GM23338 (cell line): ENCODE measurements at regions not wholly inside any gene's neighbourhood (a gene's known extent, or its start where the extent isn't known, plus 50 kb on each side); places are given as distances from the start of the nearest gene placed in this dataset.

ENCODE experiments used
- CREB1 ChIP-seq: fragments of 250-450 bp; sonication (Bioruptor Pico); IDR thresholded peaks from 2 replicates; pipeline ENCODE4 v1.5.0; 2020; ENCODE audit warnings: low read depth, mild to moderate bottlenecking, moderate library complexity
- CTCF ChIP-seq, 2 experiments: fragments of 200-600 bp in 1 of 2; sonication (generic) in 1 of 2; conservative IDR thresholded peaks; 2 replicates each; pipeline versions ENCODE4 v1.5.1 to v1.6.1; 2016 to 2017; ENCODE audit warnings: antibody characterized with exemption in 2 of 2, low read depth in 2 of 2, mild to moderate bottlenecking in 2 of 2, moderate library complexity in 1 of 2
- ETS1 ChIP-seq: IDR thresholded peaks from 2 replicates; pipeline ENCODE4 v1.6.1; 2016; ENCODE audit warnings: antibody characterized with exemption
- EZH2 ChIP-seq: fragments of 200-600 bp; sonication (generic); IDR thresholded peaks from one replicate; pipeline ENCODE4 v1.8.0; 2017; ENCODE audit warnings: antibody characterized with exemption, mild to moderate bottlenecking, low read depth; ENCODE audit not compliant: unreplicated experiment
- JUNB ChIP-seq: IDR thresholded peaks from one replicate; pipeline ENCODE4 v1.6.1; 2016; ENCODE audit warnings: antibody characterized with exemption; ENCODE audit not compliant: unreplicated experiment
- POLR2AphosphoS5 ChIP-seq: IDR thresholded peaks from 2 replicates; pipeline ENCODE4 v1.6.1; 2016; ENCODE audit warnings: antibody characterized with exemption, low read depth
- STAT1 ChIP-seq: IDR thresholded peaks from one replicate; pipeline ENCODE4 v1.6.1; 2016; ENCODE audit warnings: antibody characterized with exemption; ENCODE audit not compliant: unreplicated experiment
- ZNF114 ChIP-seq: fragments of 250-450 bp; sonication (Bioruptor Pico); IDR thresholded peaks from 2 replicates; pipeline ENCODE4 v1.5.0; 2020; ENCODE audit warnings: mild to moderate bottlenecking, moderate library complexity
- ZNF331 ChIP-seq: fragments of 250-450 bp; sonication (Bioruptor Pico); IDR thresholded peaks from 2 replicates; pipeline ENCODE4 v1.5.0; 2020; ENCODE audit warnings: low read depth, mild to moderate bottlenecking, moderate library complexity
- ZNF462 ChIP-seq: fragments of 250-450 bp; sonication (Bioruptor Pico); IDR thresholded peaks from 2 replicates; pipeline ENCODE4 v1.5.0; 2020; ENCODE audit warnings: mild to moderate bottlenecking, moderate library complexity

GRCh38 chr12:90020014-90020413, 311.4 kb upstream of the ATP2B1 start (continued):
- no peak for TF ChIP-seq ZNF462 (CRISPR knock-in tag)
- TF ChIP-seq ZNF331 (CRISPR knock-in tag), result no peak
- no peak for TF ChIP-seq CREB1 (CRISPR knock-in tag)
- TF ChIP-seq JUNB, result no peak
- no peak for TF ChIP-seq CTCF (conservative IDR thresholded peaks at IDR 0.05; ENCODE audit: low read depth in 2 of 2)
- TF ChIP-seq POLR2AphosphoS5, result no peak
- no peak for TF ChIP-seq ETS1
- TF ChIP-seq EZH2, result no peak
- no peak for TF ChIP-seq ZNF114 (CRISPR knock-in tag)
- no peak for TF ChIP-seq STAT1
